IMR-90 (cell line): ENCODE measurements at regions not wholly inside any gene's neighbourhood (a gene's known extent, or its start where the extent isn't known, plus 50 kb on each side); places are given as distances from the start of the nearest gene placed in this dataset.

Experiments
- ATAC-seq: fragments of 200-7000 bp; cut with Tn5 transposase; 2 replicates; pipeline ENCODE4 v1.9.1; 2020; ENCODE audit warnings: low read depth, mild to moderate bottlenecking, moderate library complexity
- BruUV-seq: library from RNA; stranded (reverse); fragments of 400-500 nt; replicated peaks from 2 replicates; lab custom pipeline; 2021; lab: Mats Ljungman, UMichigan
- CTCF ChIA-PET: fragments of 300-600 bp; formaldehyde crosslinking; extraction: SDS; loops from one replicate; lab custom pipeline; 2021; ENCODE audit warnings: antibody characterized with exemption; lab: Yijun Ruan, JAX
- POLR2A ChIA-PET: fragments of 300-600 bp; sonication (Branson Sonifier 250); formaldehyde crosslinking; loops from one replicate; lab custom pipeline; 2022; ENCODE audit warnings: antibody characterized with exemption; ENCODE audit not compliant: unreplicated experiment; lab: Charles Lee
- DNase-seq: peaks from one replicate; pipeline ENCODE4 v3.0.0; 2013
- H2AFZ ChIP-seq: replicated peaks from 2 replicates; pipeline ENCODE3; 2013; ENCODE audit warnings: low read length, mild to moderate bottlenecking; ENCODE audit not compliant: poor library complexity
- H2AK5ac ChIP-seq: 2 replicates; pipeline ENCODE4 v1.6.1; 2013; ENCODE audit warnings: low read depth, low read length, inconsistent platforms
- H2AK9ac ChIP-seq: replicated peaks from 2 replicates; pipeline ENCODE3; 2013; ENCODE audit warnings: mild to moderate bottlenecking, low read depth, low read length, moderate library complexity; ENCODE audit not compliant: poor library complexity
- H2BK120ac ChIP-seq: 2 replicates; pipeline ENCODE4 v1.6.1; 2013; ENCODE audit warnings: low read depth, low read length, inconsistent platforms
- H2BK15ac ChIP-seq: 3 replicates; pipeline ENCODE4 v1.6.1; 2013; ENCODE audit warnings: low read depth, low read length, inconsistent platforms
- H2BK20ac ChIP-seq: 2 replicates; pipeline ENCODE4 v1.6.1; 2013; ENCODE audit warnings: low read depth, mild to moderate bottlenecking, inconsistent platforms, low read length, moderate library complexity
- H2BK5ac ChIP-seq: 2 replicates; pipeline ENCODE4 v1.6.1; 2013; ENCODE audit warnings: mild to moderate bottlenecking, low read depth, low read length, inconsistent platforms; ENCODE audit not compliant: poor library complexity, severe bottlenecking
- H3K14ac ChIP-seq: replicated peaks from 2 replicates; pipeline ENCODE4 v1.6.1; 2013; ENCODE audit warnings: low read depth, low read length, inconsistent platforms
- H3K18ac ChIP-seq: 2 replicates; pipeline ENCODE4 v1.6.1; 2013; ENCODE audit warnings: low read depth, low read length, control low read depth
- H3K23ac ChIP-seq: 2 replicates; pipeline ENCODE4 v1.6.1; 2013; ENCODE audit warnings: low read depth, low read length, inconsistent platforms
- H3K27ac ChIP-seq: 2 replicates; pipeline ENCODE4 v1.5.1; 2013; ENCODE audit warnings: mild to moderate bottlenecking, control low read depth, low read length; ENCODE audit not compliant: insufficient read depth
- H3K27me3 ChIP-seq: 2 replicates; pipeline ENCODE4 v1.6.1; 2013; ENCODE audit warnings: low read length; ENCODE audit not compliant: control insufficient read depth, insufficient read depth
- H3K36me3 ChIP-seq: 2 replicates; pipeline ENCODE4 v1.6.1; 2013; ENCODE audit warnings: low read length, mixed read lengths; ENCODE audit not compliant: control insufficient read depth, insufficient read depth
- H3K4ac ChIP-seq: 2 replicates; pipeline ENCODE4 v1.6.1; 2013; ENCODE audit warnings: low read depth, low read length, inconsistent platforms
- H3K4me1 ChIP-seq: 2 replicates; pipeline ENCODE4 v1.6.1; 2013; ENCODE audit warnings: low read length, mixed read lengths; ENCODE audit not compliant: control insufficient read depth, insufficient read depth
- H3K4me2 ChIP-seq: 2 replicates; pipeline ENCODE4 v1.6.1; 2013; ENCODE audit warnings: low read depth, mild to moderate bottlenecking, control low read depth, low read length, moderate library complexity
- H3K4me3 ChIP-seq: 2 replicates; pipeline ENCODE4 v1.5.1; 2013; ENCODE audit warnings: low read depth, mild to moderate bottlenecking, control low read depth, low read length, moderate library complexity; ENCODE audit not compliant: insufficient read depth
- H3K56ac ChIP-seq: 2 replicates; pipeline ENCODE4 v1.6.1; 2013; ENCODE audit warnings: low read length, inconsistent platforms; ENCODE audit not compliant: insufficient read depth; ENCODE audit errors: extremely low read depth
- H3K79me1 ChIP-seq, 2 experiments: 2 replicates each; pipeline ENCODE4 v1.6.1; 2013; ENCODE audit warnings: low read length in 2 of 2, inconsistent platforms in 1 of 2, low read depth in 1 of 2
- H3K9ac ChIP-seq: 2 replicates; pipeline ENCODE4 v1.6.1; 2013; ENCODE audit warnings: low read depth, low read length, control low read depth
- H3K9me1 ChIP-seq: 2 replicates; pipeline ENCODE4 v1.6.1; 2013; ENCODE audit warnings: low read length, inconsistent platforms; ENCODE audit not compliant: insufficient read depth
- H3K9me3 ChIP-seq: 2 replicates; pipeline ENCODE4 v1.6.1; 2013; ENCODE audit warnings: low read length; ENCODE audit not compliant: control insufficient read depth, insufficient read depth
- H4K20me1 ChIP-seq: 2 replicates; pipeline ENCODE4 v1.6.1; 2013; ENCODE audit warnings: low read length, inconsistent platforms; ENCODE audit not compliant: insufficient read depth
- H4K5ac ChIP-seq: 2 replicates; pipeline ENCODE4 v1.6.1; 2013; ENCODE audit warnings: mild to moderate bottlenecking, low read depth, low read length, control low read depth
- H4K8ac ChIP-seq, 2 experiments: 2 replicates each; pipeline ENCODE4 v1.6.1; 2013; ENCODE audit warnings: low read depth in 2 of 2, low read length in 2 of 2, control low read depth in 1 of 2, inconsistent platforms in 1 of 2
- H4K91ac ChIP-seq: 2 replicates; pipeline ENCODE4 v1.6.1; 2013; ENCODE audit warnings: low read depth, low read length, inconsistent platforms; ENCODE audit not compliant: insufficient read depth
- BHLHE40 ChIP-seq: fragments of 150-350 bp; IDR thresholded peaks from 2 replicates; pipeline ENCODE4 v1.6.1; 2016; ENCODE audit warnings: mild to moderate bottlenecking, low read depth, low read length
- CHD1 ChIP-seq: IDR thresholded peaks from 2 replicates; pipeline ENCODE4 v1.6.1; 2012; ENCODE audit warnings: low read depth, low read length, improper control_type of control experiment
- RAD21 ChIP-seq: IDR thresholded peaks from 2 replicates; pipeline ENCODE4 v1.6.1; 2012; ENCODE audit warnings: low read length, improper control_type of control experiment
- WGBS, 2 experiments: methylation state at CpG; one replicate each; pipeline versions ENCODE4 v1.1.5 to v1.1.7; 2013; ENCODE audit warnings: missing lambda C conversion rate in 2 of 2; ENCODE audit not compliant: insufficient read length in 1 of 2; ENCODE audit errors: extremely low coverage in 2 of 2; 5-methylcytosine and 5-hydroxymethylcytosine counted together
- dilution Hi-C: fragments of 300-500 bp; cut with HindIII; formaldehyde crosslinking; loops from one replicate; pipeline ENCODE4 v1.14.3; 2018; ENCODE audit warnings: low sequenced_read_pairs; ENCODE audit not compliant: unreplicated experiment
- in situ Hi-C: fragments of 300-500 bp; cut with MboI; formaldehyde crosslinking; loops from 3 replicates; pipeline ENCODE4 v1.14.3; 2019; ENCODE audit warnings: low sequenced_read_pairs, inconsistent platforms, mixed read lengths
- intact Hi-C: fragments of 100-400 bp; cut with micrococcal nuclease; formaldehyde crosslinking; loops from 2 replicates; pipeline ENCODE4 v1.10.0; 2022
- TF ChIP-seq, protein P1 (sequence below): fragments of 150-350 bp; IDR thresholded peaks from 2 replicates; pipeline ENCODE4 v1.6.1; 2017; ENCODE audit warnings: mild to moderate bottlenecking, antibody characterized with exemption, low read length, low read depth

DNA sequence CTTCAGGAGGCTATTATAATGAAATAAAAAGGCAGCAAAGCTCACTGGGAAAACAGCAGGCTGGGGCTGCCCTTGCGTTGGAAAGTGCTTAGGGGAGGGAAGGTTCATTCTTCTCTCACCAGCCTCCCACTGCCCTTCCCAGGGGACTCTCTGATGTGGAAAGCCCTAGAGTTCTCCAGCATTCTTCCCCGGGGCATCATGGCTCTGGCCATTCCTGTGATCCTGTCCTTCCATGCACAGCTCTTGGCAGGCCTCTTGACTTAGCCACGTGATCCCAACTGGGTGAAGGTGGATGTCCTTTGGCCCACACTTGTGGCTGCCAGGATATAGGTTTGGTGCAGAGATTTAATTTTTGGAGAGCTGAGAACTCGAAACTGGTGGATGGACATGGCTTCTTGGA lies 58.0 kb upstream of the ZNF831 start:
- Histone ChIP-seq H3K9me3 (no peaks in the 10 kb centered on the region), H3K23ac (no peak overlapping the region), H3K56ac (no peak overlapping the region), H3K36me3 (no peaks in the 10 kb centered on the region), H2AK5ac (no peak overlapping the region), H3K4me3 (no peak overlapping the region), H2BK20ac (no peak overlapping the region), H2AFZ (no peak overlapping the region), H2BK120ac (no peak overlapping the region), H4K91ac (no peak overlapping the region), H3K4me1 (no peaks in the 10 kb centered on the region), H4K8ac (no peak overlapping the region), H3K27ac (no peak overlapping the region), H3K4ac (no peak overlapping the region), H3K18ac (no peak overlapping the region), H2AK9ac (no peak overlapping the region), H2BK15ac (no peak overlapping the region), H4K20me1 (no peaks in the 10 kb centered on the region), H3K27me3 (no peaks in the 10 kb centered on the region; the same call in 1 of the 2 replicates), H3K79me1 (no peaks in the 10 kb centered on the region), H3K9ac (no peak overlapping the region), H2BK5ac (no peak overlapping the region), H4K5ac (no peak overlapping the region), H3K4me2 (no peak overlapping the region), H3K14ac (no peak overlapping the region), H3K9me1 (no peaks in the 10 kb centered on the region)
- no TSS peak for BruUV-seq
- CTCF ChIA-PET: interaction anchor here (0.7 to 3.0 kb wide), 2 partner anchors 15 to 18 kb away, joined by 3 to 8 read pairs; no protein-coding TSS in a partner anchor
- no peak for TF ChIP-seq CHD1
- TF ChIP-seq RAD21: no peak
- TF ChIP-seq, protein P1, sequence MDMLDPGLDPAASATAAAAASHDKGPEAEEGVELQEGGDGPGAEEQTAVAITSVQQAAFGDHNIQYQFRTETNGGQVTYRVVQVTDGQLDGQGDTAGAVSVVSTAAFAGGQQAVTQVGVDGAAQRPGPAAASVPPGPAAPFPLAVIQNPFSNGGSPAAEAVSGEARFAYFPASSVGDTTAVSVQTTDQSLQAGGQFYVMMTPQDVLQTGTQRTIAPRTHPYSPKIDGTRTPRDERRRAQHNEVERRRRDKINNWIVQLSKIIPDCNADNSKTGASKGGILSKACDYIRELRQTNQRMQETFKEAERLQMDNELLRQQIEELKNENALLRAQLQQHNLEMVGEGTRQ: no peak
- no peak for TF ChIP-seq BHLHE40
- ATAC-seq (no peak), DNase-seq (no peak)
- dilution Hi-C loops (no loop called here), intact Hi-C loops (no loop called here), in situ Hi-C loops (no loop called here)
- POLR2A ChIA-PET: no interaction called here
- no CpG with 5 or more reads among the region's 4 CpGs for WGBS, 2 experiments
